K562 (cell line): ENCODE measurements at regions not wholly inside any gene's neighbourhood (a gene's known extent, or its start where the extent isn't known, plus 50 kb on each side); places are given as distances from the start of the nearest gene placed in this dataset.

Experiments used
- ATAC-seq: fragments of 200-7000 bp; cut with Tn5 transposase; 3 replicates; pipeline ENCODE4 v1.9.1; 2020; ENCODE audit warnings: moderate library complexity
- BruUV-seq: library from RNA; stranded (reverse); fragments of 400-500 nt; replicated peaks from 2 replicates; lab custom pipeline; 2021; lab: Mats Ljungman, UMichigan
- CTCF ChIA-PET: fragments of 300-600 bp; formaldehyde crosslinking; extraction: SDS; loops from one replicate; lab custom pipeline; 2021; ENCODE audit warnings: low intra/inter-chr PET ratio; lab: Yijun Ruan, JAX
- POLR2A ChIA-PET: fragments of 300-600, 350-650 bp; sonication (Branson Sonifier 250); formaldehyde crosslinking; extraction: SDS; loops from one replicate; lab custom pipeline; 2021; ENCODE audit warnings: antibody characterized with exemption, inconsistent platforms; lab: Yijun Ruan, JAX
- DNase-seq, 4 experiments: peaks; one replicate each; pipeline versions ENCODE4 v3.0.0 to v3.0.0-alpha.2; 2011 to 2018; ENCODE audit warnings: low spot score in 3 of 4, mixed read lengths in 3 of 4; ENCODE audit errors: extremely low read depth in 1 of 4
- FAIRE-seq: peaks from 2 replicates; lab custom pipeline; 2011; peaks lifted over from hg19 to GRCh38; lab: Jason Lieb, UNC
- H2AFZ ChIP-seq: 2 replicates; pipeline ENCODE4 v1.6.0; 2011; ENCODE audit warnings: low read depth, low read length, control low read depth, inconsistent platforms
- H3K27ac ChIP-seq: fragments of 200-600 bp; 3 replicates; pipeline ENCODE4 v1.8.0; 2011; ENCODE audit warnings: low read depth, mild to moderate bottlenecking, control low read depth, inconsistent platforms, low read length, moderate library complexity, mixed read lengths; ENCODE audit errors: extremely low read depth
- H3K27me3 ChIP-seq, 2 experiments: fragments of 300-600 bp in 1 of 2; 2 replicates in 1 of 2; 3 replicates in 1 of 2; pipeline versions ENCODE4 v1.6.0 to v1.8.0; 2011; ENCODE audit warnings: inconsistent platforms in 2 of 2, low read length in 2 of 2, mild to moderate bottlenecking in 1 of 2, mixed read lengths in 1 of 2, moderate library complexity in 1 of 2; ENCODE audit not compliant: control insufficient read depth in 2 of 2, insufficient read depth in 2 of 2
- H3K36me3 ChIP-seq: fragments of 300-600 bp; 3 replicates; pipeline ENCODE4 v1.8.0; 2011; ENCODE audit warnings: mild to moderate bottlenecking, low read length, inconsistent platforms; ENCODE audit not compliant: control insufficient read depth, insufficient read depth
- H3K4me1 ChIP-seq, 2 experiments: fragments of 200-600 bp in 1 of 2; replicated peaks in 1 of 2; 2 replicates in 1 of 2; 3 replicates in 1 of 2; pipeline versions ENCODE4 v1.5.1 to v1.8.0; 2011; ENCODE audit warnings: inconsistent platforms in 2 of 2, low read length in 2 of 2, mild to moderate bottlenecking in 1 of 2, mixed read lengths in 1 of 2, moderate library complexity in 1 of 2; ENCODE audit not compliant: control insufficient read depth in 2 of 2, insufficient read depth in 2 of 2
- H3K4me2 ChIP-seq: 2 replicates; pipeline ENCODE4 v1.6.1; 2011; ENCODE audit warnings: low read length, control low read depth, inconsistent platforms, mixed read lengths; ENCODE audit not compliant: insufficient read depth
- H3K4me3 ChIP-seq: fragments of 200-600 bp; sonication (generic), shearing (Covaris generic); 2 replicates; pipeline ENCODE4 v1.5.1; 2016; ENCODE audit warnings: control low read depth, inconsistent platforms
- H3K79me2 ChIP-seq: fragments of 200-600 bp; 3 replicates; pipeline ENCODE4 v1.8.0; 2011; ENCODE audit warnings: low read length, inconsistent platforms; ENCODE audit not compliant: control insufficient read depth, insufficient read depth
- H3K9ac ChIP-seq, 2 experiments: 2 replicates each; pipeline versions ENCODE4 v1.6.0 to v1.6.1; 2011; ENCODE audit warnings: low read depth in 2 of 2, low read length in 2 of 2, control low read depth in 1 of 2, inconsistent platforms in 1 of 2, mild to moderate bottlenecking in 1 of 2, mixed read lengths in 1 of 2; ENCODE audit not compliant: insufficient read depth in 1 of 2
- H3K9me1 ChIP-seq: one replicate; pipeline ENCODE4 v1.6.0; 2011; ENCODE audit warnings: inconsistent platforms, mild to moderate bottlenecking, low read length, moderate library complexity; ENCODE audit not compliant: control insufficient read depth, insufficient read depth
- H3K9me3 ChIP-seq: replicated peaks from 2 replicates; pipeline ENCODE4 v1.5.1; 2011; ENCODE audit warnings: low read depth, low read length, inconsistent platforms; ENCODE audit not compliant: control insufficient read depth, insufficient read depth
- H4K20me1 ChIP-seq: replicated peaks from 2 replicates; pipeline ENCODE4 v1.6.1; 2011; ENCODE audit warnings: low read length, inconsistent platforms, mixed read lengths; ENCODE audit not compliant: control insufficient read depth, insufficient read depth
- ARHGAP35 ChIP-seq: fragments of 450-650 bp; IDR thresholded peaks from 2 replicates; pipeline ENCODE4 v1.6.1; 2018; ENCODE audit not compliant: partially characterized antibody
- ARID1B ChIP-seq: fragments of 450-650 bp; IDR thresholded peaks from 2 replicates; pipeline ENCODE4 v1.6.1; 2016; ENCODE audit warnings: antibody characterized with exemption, mild to moderate bottlenecking, inconsistent platforms
- CBFA2T2 ChIP-seq: fragments of 450-650 bp; conservative IDR thresholded peaks from 2 replicates; pipeline ENCODE4 v1.6.1; 2017; ENCODE audit warnings: mild to moderate bottlenecking
- CSDE1 ChIP-seq, 2 experiments: fragments of 450-650 bp; IDR thresholded peaks; 2 replicates each; pipeline ENCODE4 v1.6.1; 2016; ENCODE audit warnings: mild to moderate bottlenecking in 1 of 2
- GABPB1 ChIP-seq: sonication (generic); formaldehyde crosslinking; IDR thresholded peaks from 2 replicates; pipeline ENCODE4 v1.8.0; 2022; ENCODE audit warnings: mild to moderate bottlenecking, missing genetic modification reagents
- KLF6 ChIP-seq: fragments of 250-450 bp; sonication (Bioruptor Pico); IDR thresholded peaks from 2 replicates; pipeline ENCODE4 v1.4.0; 2020; ENCODE audit warnings: mild to moderate bottlenecking, moderate library complexity, borderline replicate concordance
- NONO ChIP-seq, 2 experiments: fragments of 200-400 bp in 1 of 2; fragments of 450-650 bp in 1 of 2; formaldehyde crosslinking in 1 of 2; IDR thresholded peaks; 2 replicates each; pipeline ENCODE4 v1.6.1; 2017; ENCODE audit warnings: low read depth in 2 of 2, mild to moderate bottlenecking in 2 of 2, moderate library complexity in 2 of 2, low read length in 1 of 2
- PCBP2 ChIP-seq: fragments of 200-400 bp; formaldehyde crosslinking; IDR thresholded peaks from 2 replicates; pipeline ENCODE4 v1.6.1; 2018; ENCODE audit warnings: low read length, low read depth, mild to moderate bottlenecking, moderate library complexity; ENCODE audit not compliant: poor library complexity, severe bottlenecking
- RUNX1 ChIP-seq: sonication (generic); IDR thresholded peaks from 2 replicates; pipeline ENCODE4 v1.6.1; 2016; ENCODE audit warnings: antibody characterized with exemption, low read depth
- ZNF224 ChIP-seq: sonication (generic); formaldehyde crosslinking; IDR thresholded peaks from 2 replicates; pipeline ENCODE4 v1.8.0; 2022; ENCODE audit warnings: mild to moderate bottlenecking, missing genetic modification reagents
- WGBS: fragments of 100-300 bp; shearing (Covaris generic); methylation state at CpG from one replicate; pipeline ENCODE4 v1.1.6; 2016; ENCODE audit warnings: low coverage, mixed read lengths; ENCODE audit not compliant: insufficient coverage; ENCODE audit errors: missing lambda C conversion rate; 5-methylcytosine and 5-hydroxymethylcytosine counted together
- in situ Hi-C: fragments of 300-500 bp; cut with MboI; formaldehyde crosslinking; loops from 4 replicates; pipeline ENCODE4 v1.15.0; 2018; ENCODE audit warnings: inconsistent platforms, mixed read lengths
- intact Hi-C: fragments of 100-400 bp; cut with micrococcal nuclease; formaldehyde crosslinking; loops from 2 replicates; pipeline ENCODE4 v1.14.2; 2022
- TF ChIP-seq, protein P1 (sequence below): fragments of 450-650 bp; IDR thresholded peaks from 2 replicates; pipeline ENCODE4 v1.7.0; 2016; ENCODE audit warnings: borderline replicate concordance
- TF ChIP-seq, protein P2 (sequence below): fragments of 450-650 bp; conservative IDR thresholded peaks from 2 replicates; pipeline ENCODE4 v1.6.1; 2016; ENCODE audit warnings: missing genetic modification characterization, low read depth, mild to moderate bottlenecking, missing compliant biosample characterization, moderate library complexity
- TF ChIP-seq, protein P3 (sequence below): sonication (generic); formaldehyde crosslinking; IDR thresholded peaks from 2 replicates; pipeline ENCODE4 v1.8.1; 2023; ENCODE audit warnings: missing genetic modification reagents, mild to moderate bottlenecking, borderline replicate concordance

DNA sequence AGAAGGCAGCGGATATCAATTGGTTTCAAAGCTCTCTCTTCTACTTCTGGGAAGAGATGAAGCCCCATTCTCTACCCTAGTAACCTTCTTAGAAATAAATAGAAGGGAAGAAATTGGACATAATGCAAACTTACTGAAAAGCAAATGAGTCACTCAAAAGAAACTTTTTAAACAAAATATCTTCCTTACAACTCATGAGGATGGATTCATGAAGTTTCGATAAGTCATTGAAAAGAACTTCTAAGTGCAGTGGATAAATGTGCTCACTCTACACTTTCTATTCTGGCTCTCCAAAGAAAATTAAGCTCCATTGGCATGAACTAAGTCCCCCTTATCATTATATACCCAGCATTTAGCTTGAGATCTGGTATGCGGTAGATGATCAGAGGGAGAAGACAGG lies 899.5 kb downstream of the RPS29 start:
- in situ Hi-C loops: no loop called here
- CTCF ChIA-PET: no interaction called here
- FAIRE-seq (no peak), ATAC-seq (no peak)
- WGBS: 0% methylated on average over 3 of the region's 3 CpGs
- H3K4me3 ChIP-seq: no peak overlapping the region
- H3K27me3 ChIP-seq: no peaks in the 10 kb centered on the region
- no peak overlapping the region for H3K4me2 ChIP-seq
- H3K36me3 ChIP-seq: no peaks in the 10 kb centered on the region
- no peaks in the 10 kb centered on the region for H4K20me1 ChIP-seq
- no peak overlapping the region for H2AFZ ChIP-seq
- no peak for TF ChIP-seq ARID1B
- TF ChIP-seq NONO (IDR thresholded peaks at IDR 0.05; ENCODE audit: low read depth in 2 of 2, low read length in 1 of 2): no peak
- TF ChIP-seq, protein P1, sequence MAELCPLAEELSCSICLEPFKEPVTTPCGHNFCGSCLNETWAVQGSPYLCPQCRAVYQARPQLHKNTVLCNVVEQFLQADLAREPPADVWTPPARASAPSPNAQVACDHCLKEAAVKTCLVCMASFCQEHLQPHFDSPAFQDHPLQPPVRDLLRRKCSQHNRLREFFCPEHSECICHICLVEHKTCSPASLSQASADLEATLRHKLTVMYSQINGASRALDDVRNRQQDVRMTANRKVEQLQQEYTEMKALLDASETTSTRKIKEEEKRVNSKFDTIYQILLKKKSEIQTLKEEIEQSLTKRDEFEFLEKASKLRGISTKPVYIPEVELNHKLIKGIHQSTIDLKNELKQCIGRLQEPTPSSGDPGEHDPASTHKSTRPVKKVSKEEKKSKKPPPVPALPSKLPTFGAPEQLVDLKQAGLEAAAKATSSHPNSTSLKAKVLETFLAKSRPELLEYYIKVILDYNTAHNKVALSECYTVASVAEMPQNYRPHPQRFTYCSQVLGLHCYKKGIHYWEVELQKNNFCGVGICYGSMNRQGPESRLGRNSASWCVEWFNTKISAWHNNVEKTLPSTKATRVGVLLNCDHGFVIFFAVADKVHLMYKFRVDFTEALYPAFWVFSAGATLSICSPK: no peak
- TF ChIP-seq ZNF224 (CRISPR knock-in tag): no peak
- no peak for TF ChIP-seq CSDE1 (IDR thresholded peaks at IDR 0.05)
- TF ChIP-seq ARHGAP35: no peak
- TF ChIP-seq GABPB1 (CRISPR knock-in tag): no peak
- no peak for TF ChIP-seq CBFA2T2
- TF ChIP-seq, protein P2, sequence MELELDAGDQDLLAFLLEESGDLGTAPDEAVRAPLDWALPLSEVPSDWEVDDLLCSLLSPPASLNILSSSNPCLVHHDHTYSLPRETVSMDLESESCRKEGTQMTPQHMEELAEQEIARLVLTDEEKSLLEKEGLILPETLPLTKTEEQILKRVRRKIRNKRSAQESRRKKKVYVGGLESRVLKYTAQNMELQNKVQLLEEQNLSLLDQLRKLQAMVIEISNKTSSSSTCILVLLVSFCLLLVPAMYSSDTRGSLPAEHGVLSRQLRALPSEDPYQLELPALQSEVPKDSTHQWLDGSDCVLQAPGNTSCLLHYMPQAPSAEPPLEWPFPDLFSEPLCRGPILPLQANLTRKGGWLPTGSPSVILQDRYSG (tag): no peak
- TF ChIP-seq, protein P3, sequence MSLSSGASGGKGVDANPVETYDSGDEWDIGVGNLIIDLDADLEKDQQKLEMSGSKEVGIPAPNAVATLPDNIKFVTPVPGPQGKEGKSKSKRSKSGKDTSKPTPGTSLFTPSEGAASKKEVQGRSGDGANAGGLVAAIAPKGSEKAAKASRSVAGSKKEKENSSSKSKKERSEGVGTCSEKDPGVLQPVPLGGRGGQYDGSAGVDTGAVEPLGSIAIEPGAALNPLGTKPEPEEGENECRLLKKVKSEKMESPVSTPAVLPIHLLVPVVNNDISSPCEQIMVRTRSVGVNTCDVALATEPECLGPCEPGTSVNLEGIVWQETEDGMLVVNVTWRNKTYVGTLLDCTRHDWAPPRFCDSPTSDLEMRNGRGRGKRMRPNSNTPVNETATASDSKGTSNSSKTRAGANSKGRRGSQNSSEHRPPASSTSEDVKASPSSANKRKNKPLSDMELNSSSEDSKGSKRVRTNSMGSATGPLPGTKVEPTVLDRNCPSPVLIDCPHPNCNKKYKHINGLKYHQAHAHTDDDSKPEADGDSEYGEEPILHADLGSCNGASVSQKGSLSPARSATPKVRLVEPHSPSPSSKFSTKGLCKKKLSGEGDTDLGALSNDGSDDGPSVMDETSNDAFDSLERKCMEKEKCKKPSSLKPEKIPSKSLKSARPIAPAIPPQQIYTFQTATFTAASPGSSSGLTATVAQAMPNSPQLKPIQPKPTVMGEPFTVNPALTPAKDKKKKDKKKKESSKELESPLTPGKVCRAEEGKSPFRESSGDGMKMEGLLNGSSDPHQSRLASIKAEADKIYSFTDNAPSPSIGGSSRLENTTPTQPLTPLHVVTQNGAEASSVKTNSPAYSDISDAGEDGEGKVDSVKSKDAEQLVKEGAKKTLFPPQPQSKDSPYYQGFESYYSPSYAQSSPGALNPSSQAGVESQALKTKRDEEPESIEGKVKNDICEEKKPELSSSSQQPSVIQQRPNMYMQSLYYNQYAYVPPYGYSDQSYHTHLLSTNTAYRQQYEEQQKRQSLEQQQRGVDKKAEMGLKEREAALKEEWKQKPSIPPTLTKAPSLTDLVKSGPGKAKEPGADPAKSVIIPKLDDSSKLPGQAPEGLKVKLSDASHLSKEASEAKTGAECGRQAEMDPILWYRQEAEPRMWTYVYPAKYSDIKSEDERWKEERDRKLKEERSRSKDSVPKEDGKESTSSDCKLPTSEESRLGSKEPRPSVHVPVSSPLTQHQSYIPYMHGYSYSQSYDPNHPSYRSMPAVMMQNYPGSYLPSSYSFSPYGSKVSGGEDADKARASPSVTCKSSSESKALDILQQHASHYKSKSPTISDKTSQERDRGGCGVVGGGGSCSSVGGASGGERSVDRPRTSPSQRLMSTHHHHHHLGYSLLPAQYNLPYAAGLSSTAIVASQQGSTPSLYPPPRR (CRISPR knock-in tag): no peak
- no peak for TF ChIP-seq RUNX1
- TF ChIP-seq KLF6 (CRISPR knock-in tag): no peak
- TF ChIP-seq PCBP2: no peak
- TF ChIP-seq, all 486 proteins: peak for 0
- intact Hi-C loops: no loop called here
- POLR2A ChIA-PET: no interaction called here
- Histone ChIP-seq H3K79me2 (no peaks in the 10 kb centered on the region), H3K9ac (no peak overlapping the region), H3K27ac (no peak overlapping the region), H3K9me3 (no peaks in the 10 kb centered on the region), H3K4me1 (no peaks in the 10 kb centered on the region), H3K9me1 (no peaks in the 10 kb centered on the region)
- DNase-seq: no peak
- BruUV-seq: no TSS peak
